PC-9 (cell line): ENCODE measurements at regions not wholly inside any gene's neighbourhood (a gene's known extent, or its start where the extent isn't known, plus 50 kb on each side); places are given as distances from the start of the nearest gene placed in this dataset.

Experiments
- BruUV-seq: library from RNA; stranded (reverse); fragments of 400-500 nt; replicated peaks from 2 replicates; lab custom pipeline; 2021; lab: Mats Ljungman, UMichigan
- CTCF ChIA-PET: fragments of 300-600 bp; sonication (Branson Sonifier 250); formaldehyde crosslinking; loops from one replicate; lab custom pipeline; 2022; ENCODE audit warnings: antibody characterized with exemption; lab: Charles Lee
- POLR2A ChIA-PET: fragments of 300-600 bp; sonication (Branson Sonifier 250); formaldehyde crosslinking; loops from one replicate; lab custom pipeline; 2022; ENCODE audit warnings: antibody characterized with exemption; ENCODE audit not compliant: unreplicated experiment; lab: Charles Lee
- DNase-seq, 2 experiments: peaks; one replicate each; pipeline versions ENCODE4 v3.0.0 to v3.0.0-alpha.2; 2015 to 2022; ENCODE audit warnings: mixed read lengths in 1 of 2
- H2AFZ ChIP-seq: fragments of 200-600 bp; sonication (generic); 2 replicates; pipeline ENCODE4 v1.8.1; 2017; ENCODE audit warnings: antibody characterized with exemption
- H3F3A ChIP-seq: fragments of 200-600 bp; sonication (generic); 2 replicates; pipeline ENCODE4 v1.8.1; 2017; ENCODE audit warnings: antibody characterized with exemption, mild to moderate bottlenecking, low read depth; ENCODE audit not compliant: insufficient read depth
- H3K27ac ChIP-seq: fragments of 200-600 bp; sonication (generic); 2 replicates; pipeline ENCODE4 v1.6.1; 2016; ENCODE audit warnings: mixed run types
- H3K27me3 ChIP-seq: fragments of 200-600 bp; sonication (generic); 2 replicates; pipeline ENCODE4 v1.6.1; 2016; ENCODE audit warnings: low read depth, mixed run types; ENCODE audit not compliant: insufficient read depth
- H3K36me3 ChIP-seq: fragments of 200-600 bp; sonication (generic); 2 replicates; pipeline ENCODE4 v1.6.1; 2016; ENCODE audit warnings: low read depth, mixed run types
- H3K4me1 ChIP-seq: fragments of 200-600 bp; sonication (generic); replicated peaks from 2 replicates; pipeline ENCODE4 v1.6.1; 2016; ENCODE audit warnings: mixed run types; ENCODE audit not compliant: insufficient read depth
- H3K4me2 ChIP-seq: fragments of 200-600 bp; sonication (generic); 2 replicates; pipeline ENCODE4 v1.6.1; 2017; ENCODE audit warnings: mixed run types
- H3K4me3 ChIP-seq: fragments of 200-600 bp; sonication (generic); 2 replicates; pipeline ENCODE4 v1.6.1; 2016; ENCODE audit warnings: mixed run types
- H3K79me2 ChIP-seq: fragments of 200-600 bp; sonication (generic); 2 replicates; pipeline ENCODE4 v1.6.1; 2017; ENCODE audit warnings: low read depth, mixed run types
- H3K9me2 ChIP-seq: fragments of 200-600 bp; sonication (generic); 2 replicates; pipeline ENCODE4 v1.8.1; 2017; ENCODE audit warnings: mild to moderate bottlenecking; ENCODE audit not compliant: insufficient read depth
- H3K9me3 ChIP-seq: fragments of 200-600 bp; sonication (generic); 2 replicates; pipeline ENCODE4 v1.8.1; 2016; ENCODE audit warnings: low read depth; ENCODE audit not compliant: insufficient read depth
- H4K20me1 ChIP-seq: fragments of 200-600 bp; sonication (generic); 2 replicates; pipeline ENCODE4 v1.8.1; 2017; ENCODE audit not compliant: insufficient read depth
- CTCF ChIP-seq: fragments of 200-600 bp; sonication (generic); conservative IDR thresholded peaks from 2 replicates; pipeline ENCODE4 v1.6.1; 2017; ENCODE audit warnings: mixed run types, antibody characterized with exemption, mild to moderate bottlenecking, moderate library complexity
- EZH2 ChIP-seq: fragments of 200-600 bp; sonication (generic); IDR thresholded peaks from 2 replicates; pipeline ENCODE4 v1.8.0; 2017; ENCODE audit warnings: antibody characterized with exemption, low read depth
- intact Hi-C: fragments of 100-400 bp; cut with micrococcal nuclease; formaldehyde crosslinking; loops from one replicate; pipeline ENCODE4 v1.10.0; 2022; ENCODE audit not compliant: unreplicated experiment

GRCh38 chr18:55013086-55013485 lies 53.8 kb upstream of the CCDC68 start:
- 0 out of 2 replicates have a peak, but pooled peaks cover under 1% of the 10 kb centered on the region for H3K4me1 ChIP-seq
- TF ChIP-seq CTCF (no peak), EZH2 (no peak)
- no TSS peak for BruUV-seq

GRCh38 chr18:55012008-55012407 lies 52.7 kb upstream of the CCDC68 start:
- Histone ChIP-seq H4K20me1 (no peaks in the 10 kb centered on the region), H2AFZ (no peak overlapping the region), H3K9me3 (no peaks in the 10 kb centered on the region), H3K27me3 (no peaks in the 10 kb centered on the region), H3K36me3 (no peaks in the 10 kb centered on the region), H3K4me1 (no peaks in the 10 kb centered on the region), H3K4me3 (no peak overlapping the region), H3K79me2 (no peaks in the 10 kb centered on the region), H3K27ac (no peak overlapping the region), H3K9me2 (no peaks in the 10 kb centered on the region), H3F3A (no peaks in the 10 kb centered on the region), H3K4me2 (no peak overlapping the region)
- no peak for DNase-seq
- POLR2A ChIA-PET, result no interaction called here
- CTCF ChIA-PET, result no interaction called here
- intact Hi-C loops, result no loop called here
- BruUV-seq, result no TSS peak
- no peak for TF ChIP-seq CTCF
- no peak for TF ChIP-seq EZH2

More at GRCh38 chr18:55013086-55013485, 53.8 kb upstream of the CCDC68 start:
- Histone ChIP-seq H3K27me3 (no peaks in the 10 kb centered on the region), H3K36me3 (no peaks in the 10 kb centered on the region), H4K20me1 (no peaks in the 10 kb centered on the region), H2AFZ (no peak overlapping the region), H3K79me2 (no peaks in the 10 kb centered on the region), H3K9me3 (no peaks in the 10 kb centered on the region), H3K4me3 (no peak overlapping the region), H3K4me2 (no peak overlapping the region), H3K27ac (no peak overlapping the region), H3F3A (no peaks in the 10 kb centered on the region), H3K9me2 (no peaks in the 10 kb centered on the region)
- CTCF ChIA-PET, result no interaction called here
- POLR2A ChIA-PET, result no interaction called here
- intact Hi-C loops, result no loop called here
- DNase-seq, result no peak
